ENCODE measurements at regions not wholly inside any gene's neighbourhood (a gene's known extent, or its start where the extent isn't known, plus 50 kb on each side); places are given as distances from the start of the nearest gene placed in this dataset.

DNA sequence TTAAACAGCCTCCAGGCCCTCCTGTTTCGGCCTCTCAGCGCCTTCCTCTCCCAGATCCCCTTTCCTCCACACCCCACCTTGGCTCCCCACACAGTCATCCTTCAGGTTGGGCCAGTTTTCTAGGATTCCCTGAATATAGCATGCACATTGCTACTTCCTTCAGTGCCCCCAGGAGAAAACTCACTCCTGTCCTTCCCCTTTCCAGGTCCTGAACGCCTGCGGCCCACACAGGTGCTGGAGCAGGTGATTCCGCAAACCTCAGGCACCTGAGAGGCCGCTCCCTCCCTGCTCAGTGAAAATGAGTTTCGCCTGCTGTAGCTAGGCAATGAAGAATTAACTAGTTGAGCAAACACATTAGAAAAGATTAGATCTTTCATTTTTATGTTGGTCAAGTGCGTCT, 185.0 kb downstream of the MED10 start:
- DNase-seq, result no peak

DNA sequence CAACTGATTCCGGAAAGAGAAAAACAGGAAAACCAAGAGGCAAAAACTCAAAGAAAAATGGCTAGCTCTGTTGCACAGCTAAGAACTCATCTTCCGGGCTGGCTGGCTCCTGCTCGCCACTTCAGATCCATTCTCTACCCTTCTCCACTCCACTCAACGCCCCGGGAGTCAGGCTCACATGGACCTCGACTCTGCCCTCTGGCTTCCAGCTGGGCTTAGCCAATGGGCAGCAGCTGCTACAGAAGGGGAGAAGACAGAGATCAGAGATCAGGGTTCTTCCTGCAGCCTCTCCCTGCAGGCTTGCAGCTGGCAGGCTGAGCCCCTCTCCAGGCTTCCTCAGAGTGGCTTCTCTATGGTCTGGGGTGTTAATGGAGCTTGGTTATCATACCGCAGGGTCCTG, 187.5 kb downstream of the MED10 start:
- DNase-seq, result no peak

DNA sequence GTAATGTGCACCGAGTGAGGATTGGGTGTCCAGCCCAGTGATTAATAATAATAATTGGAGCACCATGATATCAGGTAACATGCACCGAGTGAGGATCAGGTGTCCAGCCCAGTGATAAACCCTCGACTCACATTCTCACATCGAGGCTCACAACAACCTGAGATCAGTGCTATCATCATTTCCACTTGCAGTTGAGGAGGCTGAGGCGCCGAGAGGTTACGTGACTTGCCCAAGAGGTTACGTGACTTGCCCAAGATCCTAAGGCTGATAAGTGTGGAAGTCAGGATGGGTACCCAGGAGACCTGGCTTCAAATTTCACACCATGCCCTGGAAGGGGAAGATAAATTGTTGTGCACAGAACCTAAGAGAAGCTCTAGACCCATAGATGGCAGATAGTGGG, 189.4 kb downstream of the MED10 start:
- no peak for DNase-seq

DNA sequence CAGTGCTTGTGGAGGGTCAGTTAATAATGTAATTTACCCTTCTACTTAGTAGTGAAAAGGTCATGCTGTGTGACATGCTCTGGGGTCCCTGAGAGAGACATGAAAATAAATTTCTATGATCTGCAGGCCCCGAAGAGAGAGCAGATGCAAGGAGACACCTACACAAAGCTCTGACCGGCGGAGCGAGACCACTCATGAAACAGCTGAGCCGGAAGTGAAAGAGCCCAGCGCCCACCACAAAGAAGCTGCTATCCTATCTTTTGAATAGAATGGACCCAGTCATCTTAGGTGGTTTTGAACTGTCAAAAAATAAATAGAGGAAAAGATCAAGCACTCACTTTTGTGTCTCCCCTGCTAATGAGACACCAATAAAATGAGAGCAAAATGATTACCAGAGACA, 190.0 kb downstream of the MED10 start:
- no peak for DNase-seq

DNA sequence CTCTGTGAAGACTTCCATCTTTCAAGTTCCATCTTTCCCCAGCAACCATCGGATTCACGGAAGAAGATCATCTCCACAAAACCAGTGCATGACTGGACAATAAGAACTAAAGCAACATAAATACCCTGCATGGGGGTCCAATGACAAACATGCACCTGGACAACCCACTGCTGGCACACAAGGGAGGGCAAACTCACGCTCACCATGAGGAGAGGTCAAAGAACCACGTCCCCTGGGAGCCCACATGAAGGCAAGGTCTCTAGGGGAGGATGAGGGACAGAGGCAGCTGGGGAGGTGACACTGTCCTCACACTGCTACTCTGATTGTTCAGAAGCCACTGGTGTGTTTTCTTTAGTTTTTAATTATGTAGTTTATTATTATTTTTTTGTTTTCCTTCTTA, 190.8 kb downstream of the MED10 start:
- DNase-seq, result no peak

DNA sequence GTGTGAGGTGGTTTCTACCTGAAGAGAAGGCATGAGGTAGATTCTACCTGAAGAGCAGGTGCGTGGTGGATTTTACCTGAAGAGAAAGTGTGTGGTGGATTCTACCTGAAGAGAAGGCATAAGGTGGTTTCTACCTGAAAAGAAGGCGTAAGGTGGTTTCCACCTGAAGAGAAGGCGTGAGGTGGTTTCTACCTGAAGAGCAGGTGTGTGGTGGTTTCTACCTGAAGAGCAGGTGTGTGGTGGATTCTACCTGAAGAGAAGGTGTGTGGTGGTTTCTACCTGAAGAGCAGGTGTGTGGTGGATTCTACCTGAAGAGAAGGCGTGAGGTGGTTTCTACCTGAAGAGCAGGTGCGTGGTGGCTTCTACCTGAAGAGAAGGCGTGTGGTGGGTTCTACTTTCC, 192.8 kb downstream of the MED10 start:
- DNase-seq, result no peak

DNA sequence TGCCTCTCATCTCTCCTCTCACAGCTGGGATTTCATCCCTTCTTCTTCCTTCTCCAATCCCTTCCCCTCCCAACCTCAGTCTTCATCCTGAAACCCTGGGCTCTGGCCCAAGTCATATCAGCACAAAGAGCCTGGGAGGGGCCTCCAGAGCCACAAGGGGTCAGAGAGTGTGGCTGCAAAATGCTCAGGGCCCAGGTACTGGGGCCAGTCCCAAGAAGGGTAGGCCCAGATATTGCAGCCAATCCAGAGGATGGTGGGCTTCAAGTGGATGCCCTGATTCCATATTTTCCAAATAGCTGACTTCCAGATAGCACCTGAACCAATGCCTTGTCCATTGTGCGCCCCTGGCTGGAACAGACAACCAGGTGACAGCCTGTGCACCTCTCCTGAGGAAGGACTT, 193.9 kb downstream of the MED10 start:
- no peak for DNase-seq

DNA sequence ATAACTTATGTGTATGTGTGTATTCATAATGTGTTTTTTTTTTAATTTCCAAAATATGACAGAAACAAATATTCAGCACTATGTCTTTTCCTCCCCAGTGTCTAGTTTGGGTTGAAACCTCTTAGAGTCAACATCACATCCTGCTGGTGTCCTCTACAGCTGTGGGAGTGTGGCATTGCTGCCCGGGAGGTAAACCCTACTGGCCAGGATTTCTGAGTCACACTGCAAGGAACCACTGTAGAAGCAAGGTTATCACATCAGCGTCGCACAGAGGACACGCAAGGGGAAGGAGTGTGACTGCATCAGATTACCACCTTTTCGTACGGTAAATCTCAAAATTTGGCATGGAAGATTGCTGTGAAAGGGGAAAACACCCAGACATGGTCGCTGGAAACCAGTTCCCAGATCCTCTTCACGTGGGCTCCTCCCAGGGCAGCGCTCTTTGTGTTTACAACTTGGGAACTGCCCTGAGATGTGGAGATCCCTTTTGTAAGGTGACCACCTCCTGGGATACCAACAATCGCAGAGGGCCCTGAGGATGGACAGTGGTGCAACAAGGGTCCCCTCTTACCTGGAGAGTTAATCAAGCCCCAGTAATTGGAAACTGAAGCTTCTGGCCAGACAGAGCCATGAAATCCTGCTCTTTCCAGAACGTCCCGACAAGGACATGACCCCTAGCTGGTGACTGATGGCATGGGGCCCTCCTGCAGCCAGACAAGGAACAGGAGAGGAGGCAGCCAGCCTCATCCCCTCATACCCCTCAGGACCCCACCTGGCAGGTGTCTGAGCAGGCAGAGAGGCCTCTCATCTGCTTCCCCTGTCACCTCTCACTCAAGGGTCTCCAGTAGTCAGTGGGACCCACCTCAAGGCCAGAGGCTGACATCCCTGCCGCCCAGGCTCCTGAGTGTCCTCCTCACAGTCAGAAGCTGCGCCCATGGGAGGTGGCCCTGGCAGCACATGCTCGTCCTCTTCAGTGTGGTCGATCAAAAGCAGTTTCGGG, 194.7 kb downstream of the MED10 start:
- no peak for DNase-seq

DNA sequence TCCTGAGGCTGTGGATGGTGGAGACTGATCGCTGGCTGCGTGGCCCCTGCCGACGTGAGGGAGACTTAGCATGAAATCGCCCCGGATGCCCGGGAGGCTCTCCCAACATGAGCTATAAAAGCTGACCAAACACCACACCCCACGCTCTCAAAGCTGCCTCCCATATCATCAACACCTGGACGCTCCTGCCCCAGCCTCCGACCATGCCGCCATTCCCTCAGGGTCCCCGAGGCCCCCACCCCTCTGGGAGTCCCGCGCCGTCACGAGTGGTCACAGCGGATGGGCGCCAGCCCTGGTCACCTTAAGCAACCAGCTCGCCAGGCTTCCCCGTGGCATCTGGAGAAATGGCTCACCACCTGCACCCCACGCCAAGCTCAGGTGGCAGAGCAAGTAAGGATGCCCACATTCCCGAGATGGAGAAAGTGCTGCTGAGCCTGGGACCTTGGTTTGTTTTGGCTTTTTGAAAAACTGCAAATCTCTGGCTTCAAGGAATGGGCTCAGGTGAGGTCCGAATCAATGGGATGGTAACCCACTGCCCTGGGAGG, 196.0 kb downstream of the MED10 start:
- no peak for DNase-seq

DNA sequence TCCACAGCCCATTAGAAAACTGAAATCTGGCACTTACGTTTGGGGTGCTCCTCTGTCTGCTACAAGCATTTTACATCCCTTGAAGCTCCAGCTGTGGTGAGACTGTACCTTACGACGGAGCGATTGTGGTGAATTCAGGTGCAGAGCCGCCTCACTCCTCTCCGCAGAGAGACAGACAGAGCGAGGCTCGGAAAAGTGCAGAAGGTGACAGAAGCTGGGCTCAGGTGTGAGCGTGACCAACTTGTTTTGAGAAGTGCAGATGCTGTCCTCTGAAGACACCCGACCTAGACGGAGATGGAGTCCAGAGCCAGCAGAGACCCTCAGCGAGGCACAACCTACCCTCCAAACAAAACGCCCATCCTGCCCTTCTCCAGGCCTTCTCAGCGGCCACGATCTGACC, 196.5 kb downstream of the MED10 start:
- DNase-seq, result no peak

DNA sequence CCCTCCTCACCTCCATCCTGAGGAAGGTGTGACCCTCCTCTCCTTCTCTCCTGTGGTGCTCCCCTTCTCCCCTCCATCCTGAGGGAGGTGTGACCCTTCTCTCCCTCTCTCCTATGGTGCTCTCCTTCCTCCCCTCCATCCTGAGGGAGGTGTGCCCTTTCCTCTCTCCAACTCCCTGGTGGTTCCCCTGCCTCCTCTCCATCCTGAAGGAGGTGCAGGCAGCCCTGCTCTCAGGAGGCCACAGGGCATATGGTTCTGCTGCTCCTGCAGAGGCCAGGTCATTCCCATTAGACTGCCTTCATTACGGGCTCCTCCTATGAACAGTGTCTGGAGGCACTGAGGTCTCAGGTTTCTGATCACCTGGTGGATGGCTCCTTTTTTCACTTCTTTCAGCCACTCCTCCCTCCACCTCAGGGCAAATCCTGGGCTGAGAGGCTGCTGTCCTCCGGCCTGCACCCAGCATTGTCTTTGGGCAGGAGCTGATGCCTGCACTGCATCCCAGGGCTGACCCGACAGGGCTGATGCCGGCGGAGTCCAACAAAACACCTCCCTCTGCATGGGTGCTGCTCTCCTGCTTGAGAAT, 197.1 kb downstream of the MED10 start:
- no peak for DNase-seq

DNA sequence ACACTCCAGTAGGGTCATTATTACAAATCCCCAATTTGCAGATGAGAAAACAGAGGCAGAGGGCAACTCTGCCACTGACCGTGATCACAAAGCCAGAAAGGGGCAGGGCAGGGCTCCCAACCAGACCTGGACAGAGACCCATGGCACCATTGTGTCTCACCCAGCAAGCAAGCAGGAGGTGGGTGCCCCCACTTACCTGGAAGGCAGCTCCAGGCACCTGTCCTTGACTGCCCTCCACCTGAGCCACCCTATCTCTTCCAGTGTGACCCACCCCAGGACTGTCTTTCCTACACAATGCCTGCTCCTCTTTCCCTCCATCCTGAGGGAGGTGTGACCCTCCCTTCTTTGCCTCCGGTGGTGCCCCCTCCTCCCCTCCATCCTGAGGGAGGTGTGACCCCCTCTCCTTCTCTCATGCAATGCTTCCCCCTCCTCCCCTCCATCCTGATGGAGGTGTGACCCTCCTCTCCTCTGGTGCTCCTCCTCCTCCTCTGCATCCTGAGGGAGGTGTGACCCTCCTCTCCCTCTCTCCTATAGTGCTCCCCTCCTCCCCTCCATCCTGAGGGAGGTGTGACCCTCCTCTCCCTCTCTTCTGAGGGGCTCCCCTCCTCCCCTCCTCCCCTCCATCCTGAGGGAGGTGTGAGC, 198.0 kb downstream of the MED10 start:
- DNase-seq, result no peak

DNA sequence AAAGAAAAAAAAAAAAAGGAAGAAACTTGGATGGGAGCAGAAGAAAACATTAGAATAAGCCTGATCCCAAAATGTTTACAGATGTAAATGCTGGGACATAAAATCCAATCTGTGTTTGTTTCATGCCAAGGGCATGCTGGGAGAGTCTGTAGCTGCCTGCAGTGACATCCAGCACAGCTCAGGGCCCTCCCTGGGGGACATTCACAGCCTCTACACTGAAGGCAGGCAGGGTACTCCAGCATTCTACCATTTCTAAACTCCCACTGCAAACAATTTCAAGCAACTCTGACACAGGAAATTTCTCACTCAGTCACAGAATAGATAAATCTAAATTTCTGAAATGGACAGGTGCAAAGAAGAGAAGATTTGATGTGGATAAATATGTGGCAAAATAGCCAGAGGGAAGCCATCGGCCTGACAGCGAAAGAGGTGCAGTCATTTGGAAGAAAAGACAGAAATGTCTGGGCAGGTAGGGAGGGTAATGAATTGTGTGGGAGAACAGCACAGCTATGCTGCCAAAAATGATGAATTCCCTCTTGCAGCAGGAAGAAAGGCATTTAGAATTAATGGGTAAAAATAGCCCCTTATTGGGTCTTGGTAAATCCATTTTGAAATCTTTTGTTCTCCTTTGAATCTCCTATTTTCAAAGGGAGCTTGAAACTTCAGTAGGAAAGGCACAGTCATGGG, 199.4 kb downstream of the MED10 start:
- DNase-seq, result no peak

DNA sequence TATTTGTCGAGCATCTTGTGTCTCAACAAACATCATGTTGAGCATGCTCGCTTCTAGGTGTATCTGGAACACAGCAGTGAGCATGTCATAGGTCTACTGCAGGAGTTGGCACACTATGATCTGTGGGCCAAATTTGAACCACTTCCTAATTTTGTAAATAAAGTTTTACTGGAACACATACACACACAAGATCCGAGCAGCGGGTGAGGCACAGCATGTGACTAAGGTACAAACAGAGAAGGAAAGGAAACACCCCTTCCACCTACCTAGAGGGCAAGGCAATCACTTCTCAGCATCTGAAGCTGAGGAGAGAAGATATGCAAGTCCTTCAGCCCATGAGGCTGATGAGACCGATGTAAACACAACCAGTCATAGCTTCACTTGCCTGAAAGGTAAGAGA, 200.4 kb downstream of the MED10 start:
- DNase-seq, result no peak

DNA sequence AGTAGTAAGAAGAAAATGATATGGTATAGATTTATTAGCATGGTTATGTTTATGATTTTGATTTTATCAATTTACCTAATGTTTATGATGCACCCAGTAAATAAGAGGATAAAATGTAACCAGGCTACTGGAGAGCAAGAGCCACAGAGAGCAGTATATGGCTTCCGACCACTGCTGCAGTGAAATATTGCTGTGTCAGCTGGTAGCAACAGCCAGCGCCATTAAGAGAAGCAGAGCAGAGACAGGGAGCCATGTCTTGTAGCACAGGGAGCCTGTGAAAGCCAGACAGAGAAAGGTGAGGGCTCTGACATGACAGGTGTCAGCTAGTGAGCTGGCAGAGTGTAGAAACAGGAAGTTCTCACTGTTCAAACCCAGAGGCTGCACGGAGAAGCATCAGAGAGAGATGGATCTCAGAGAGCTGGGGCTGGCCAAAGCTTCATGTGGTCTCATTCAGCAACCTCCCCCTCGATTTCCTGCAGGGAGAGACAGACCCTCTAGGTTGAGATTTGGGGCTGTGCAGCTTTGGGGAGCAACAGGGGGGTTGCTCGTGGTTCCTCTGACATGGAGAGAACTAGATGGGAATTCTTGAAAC, 202.1 kb downstream of the MED10 start:
- DNase-seq, result peak in 1 of 2 experiments; percentile 53

DNA sequence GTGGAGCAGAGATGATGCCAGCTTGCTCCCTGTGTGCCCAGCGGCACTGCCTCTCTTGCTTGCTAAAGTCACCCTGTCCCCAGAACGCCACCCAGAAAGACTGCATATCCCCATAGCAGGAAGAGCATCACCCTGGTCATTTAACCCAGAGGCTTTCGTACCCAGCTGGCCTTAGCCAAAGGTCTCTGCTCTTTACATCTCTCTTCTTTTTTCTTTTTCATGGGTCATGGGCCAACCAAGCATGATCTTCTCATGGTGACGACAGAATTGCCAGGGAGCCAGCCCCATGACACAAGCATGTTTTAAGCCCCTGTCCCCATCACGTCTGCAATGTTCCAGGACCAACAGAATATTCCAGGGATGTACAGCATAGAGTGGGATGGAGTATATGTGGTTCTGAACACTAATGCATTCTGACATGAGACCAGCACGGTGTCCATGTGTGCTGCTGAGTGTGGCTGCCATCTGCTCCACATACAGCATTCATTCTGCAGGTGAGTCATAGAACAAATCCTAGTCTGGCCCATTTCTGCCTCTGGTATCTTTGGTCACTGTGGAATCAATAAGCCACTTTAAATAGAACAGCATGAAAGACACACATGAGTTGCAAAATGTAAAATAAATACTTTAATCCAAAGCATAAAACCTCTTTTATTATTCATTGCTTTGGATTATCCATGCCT, 203.0 kb downstream of the MED10 start:
- DNase-seq, result peak in 1 of 2 experiments; percentile 31

DNA sequence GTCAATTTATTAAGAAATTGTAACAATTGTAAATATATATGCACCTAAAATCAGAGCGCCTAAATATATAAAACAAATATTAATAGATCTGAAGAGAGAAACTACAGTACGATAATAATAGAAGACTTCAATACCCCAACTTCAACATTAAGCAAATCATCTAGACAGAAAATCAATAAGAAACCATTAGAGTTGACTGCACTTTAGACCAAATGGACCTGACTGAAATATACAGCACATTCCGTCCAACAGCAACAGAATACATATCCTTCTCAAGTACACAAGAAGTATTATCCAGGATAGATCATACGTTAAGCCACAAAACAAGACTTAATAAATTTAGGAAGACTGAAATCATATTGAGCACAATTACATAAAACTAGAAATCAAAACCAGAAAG, 208.7 kb downstream of the MED10 start:
- no peak for DNase-seq

DNA sequence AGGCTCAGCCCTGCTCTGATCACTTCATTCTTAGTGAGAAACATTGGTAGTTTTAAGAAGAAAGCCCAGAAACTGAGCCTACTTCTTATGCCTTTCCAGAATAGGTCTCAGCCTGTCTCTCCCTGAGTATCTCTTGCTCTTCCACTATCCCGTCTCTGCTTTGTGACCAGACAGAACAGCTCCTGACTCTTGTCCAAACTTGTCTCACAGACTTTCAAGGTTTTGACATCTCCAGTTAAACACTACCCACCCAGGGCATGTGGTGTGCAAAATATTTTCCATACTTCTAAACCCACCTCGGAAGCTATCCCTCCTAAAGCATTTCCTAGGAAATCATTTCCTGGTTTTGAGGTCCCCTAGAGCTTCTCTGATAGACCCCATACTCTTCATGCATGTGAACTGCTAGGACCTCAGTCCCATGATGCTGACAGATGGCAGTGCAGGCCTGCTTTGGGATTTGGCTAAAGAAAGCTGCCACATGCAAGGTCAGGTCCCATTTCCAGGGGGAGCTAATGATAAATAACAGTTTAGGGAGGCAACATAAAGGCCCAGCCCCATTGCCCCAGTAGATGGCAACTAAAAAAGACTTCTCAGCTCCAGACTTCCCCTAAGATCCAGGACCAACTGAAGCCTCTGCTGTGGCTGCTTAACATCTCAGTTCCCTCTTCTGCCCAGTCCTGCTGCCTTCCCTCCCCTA, 211.5 kb downstream of the MED10 start:
- DNase-seq, result no peak

DNA sequence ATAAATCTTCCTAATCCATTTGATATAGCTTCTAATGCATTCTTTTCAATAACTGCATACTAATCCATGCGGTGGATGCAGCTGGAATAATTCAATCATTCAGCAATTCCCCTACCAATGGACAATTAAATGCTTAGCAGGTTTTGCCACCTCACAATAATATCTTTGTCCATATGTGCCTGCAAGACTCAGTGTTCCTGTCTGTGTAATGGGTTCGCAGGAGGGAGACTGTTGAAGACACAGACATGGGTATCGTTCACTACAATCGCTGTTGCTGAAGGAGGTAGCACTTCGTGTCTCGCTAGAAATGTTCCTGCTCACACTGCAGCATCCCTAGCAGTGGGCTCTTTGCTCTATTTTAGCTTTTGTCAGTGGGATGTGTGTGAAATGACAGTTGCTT, 214.4 kb downstream of the MED10 start:
- DNase-seq, result no peak

DNA sequence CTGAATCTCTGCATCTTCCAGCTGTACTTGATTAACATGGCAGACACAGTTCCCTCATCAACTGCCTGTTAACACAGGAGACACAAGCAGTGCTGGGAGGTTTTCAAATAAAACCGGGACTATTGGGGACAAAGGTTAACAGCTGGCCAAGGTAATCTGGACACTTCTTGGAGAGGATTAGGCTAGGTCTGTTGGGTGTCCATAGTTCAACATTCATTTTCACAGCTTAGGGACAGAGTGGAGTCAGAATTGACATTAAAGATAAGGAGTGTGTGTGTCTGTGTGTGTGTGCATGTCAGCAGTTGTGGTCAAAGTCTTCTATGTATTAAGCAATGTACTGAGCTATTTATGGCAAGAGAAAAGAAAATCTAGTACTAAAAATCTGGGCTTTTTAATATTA, 216.2 kb downstream of the MED10 start:
- DNase-seq, result no peak

DNA sequence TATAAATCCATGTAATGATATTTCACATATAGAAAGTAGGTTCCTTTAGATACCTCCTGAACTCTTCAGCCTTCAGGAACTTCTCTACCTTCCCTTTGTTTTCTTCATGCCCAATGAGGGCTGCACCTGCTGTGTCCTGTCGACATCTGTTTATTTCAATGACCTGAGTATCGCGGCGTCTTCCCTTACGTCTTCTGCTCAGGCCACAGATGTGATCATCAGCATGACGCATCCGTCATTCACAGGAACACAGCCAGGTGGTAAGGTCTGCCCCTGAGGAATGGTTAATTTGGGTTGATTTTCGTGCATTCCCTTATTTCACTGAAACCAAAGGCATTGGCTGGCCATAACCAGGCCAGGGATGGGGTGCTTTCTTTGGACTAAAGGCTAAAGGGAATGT, 217.1 kb downstream of the MED10 start:
- no peak for DNase-seq
